HCT116 (cell line): ENCODE measurements at regions not wholly inside any gene's neighbourhood (a gene's known extent, or its start where the extent isn't known, plus 50 kb on each side); places are given as distances from the start of the nearest gene placed in this dataset.
A peak's percentile ranks its signal among the peaks of the same experiment; 100 is the strongest.

Source experiments
- ATAC-seq: fragments of 200-7000 bp; cut with Tn5 transposase; 2 replicates; pipeline ENCODE4 v1.9.1; 2020; ENCODE audit warnings: mild to moderate bottlenecking, moderate library complexity
- BruUV-seq: library from RNA; stranded (reverse); fragments of 400-500 nt; replicated peaks from 2 replicates; lab custom pipeline; 2021; lab: Mats Ljungman, UMichigan
- CTCF ChIA-PET: fragments of 300-600 bp; sonication (Branson Sonifier 250); formaldehyde crosslinking; loops from one replicate; lab custom pipeline; 2021; ENCODE audit warnings: antibody characterized with exemption; lab: Charles Lee
- POLR2A ChIA-PET: fragments of 300-600, 350-600 bp; sonication (Branson Sonifier 250); formaldehyde crosslinking; loops from one replicate; lab custom pipeline; 2021; ENCODE audit warnings: antibody characterized with exemption; lab: Charles Lee
- RAD21 ChIA-PET, 2 experiments: fragments of 300-600 bp; sonication (Branson Sonifier 250); formaldehyde crosslinking; loops; one replicate each; lab custom pipeline; 2023; ENCODE audit warnings: low total read pairs in 2 of 2; ENCODE audit not compliant: uncharacterized antibody in 2 of 2, unreplicated experiment in 2 of 2, low non-redundant PET in 1 of 2; lab: Charles Lee
- DNase-seq: peaks from one replicate; pipeline ENCODE4 v3.0.0-alpha.2; 2010; ENCODE audit warnings: low read depth, low spot score
- H2AFZ ChIP-seq: fragments of 200-600 bp; shearing (Covaris generic), sonication (generic); 2 replicates; pipeline ENCODE4 v1.6.1; 2017; ENCODE audit warnings: low read depth, mixed run types, mixed read lengths, antibody characterized with exemption, low read length; ENCODE audit not compliant: poor library complexity, severe bottlenecking
- H3K27ac ChIP-seq: 2 replicates; pipeline ENCODE4 v1.5.1; 2012; ENCODE audit warnings: low read depth, low read length
- H3K27me3 ChIP-seq: fragments of 200-600 bp; sonication (generic); 2 replicates; pipeline ENCODE4 v1.6.1; 2016; ENCODE audit warnings: mixed run types, low read length, mixed read lengths; ENCODE audit not compliant: insufficient read depth
- H3K36me3 ChIP-seq, 2 experiments: fragments of 200-500 bp in 1 of 2; fragments of 200-600 bp in 1 of 2; sonication (Bioruptor generic) in 1 of 2; sonication (generic) in 1 of 2; 2 replicates each; pipeline versions ENCODE4 v1.5.1 to v1.6.1; 2014 to 2016; ENCODE audit warnings: low read length in 2 of 2, inconsistent platforms in 1 of 2, mixed read lengths in 1 of 2, mixed run types in 1 of 2; ENCODE audit not compliant: insufficient read depth in 2 of 2, control insufficient read depth in 1 of 2
- H3K4me1 ChIP-seq, 2 experiments: fragments of 200-600 bp in 1 of 2; sonication (generic) in 1 of 2; 2 replicates each; pipeline versions ENCODE4 v1.5.1 to v1.6.1; 2012 to 2017; ENCODE audit warnings: low read length in 2 of 2, inconsistent platforms in 1 of 2, mild to moderate bottlenecking in 1 of 2, mixed read lengths in 1 of 2, mixed run types in 1 of 2, moderate library complexity in 1 of 2; ENCODE audit not compliant: insufficient read depth in 2 of 2, control insufficient read depth in 1 of 2
- H3K4me2 ChIP-seq: fragments of 200-600 bp; sonication (generic); 2 replicates; pipeline ENCODE4 v1.6.1; 2017; ENCODE audit warnings: mixed run types, low read length, mixed read lengths
- H3K4me3 ChIP-seq, 2 experiments: fragments of 200-600 bp in 1 of 2; sonication (generic) in 1 of 2; replicated peaks in 1 of 2; 2 replicates each; pipeline ENCODE4 v1.5.1; 2011 to 2016; ENCODE audit warnings: low read length in 2 of 2, control low read depth in 1 of 2, low read depth in 1 of 2, mild to moderate bottlenecking in 1 of 2, mixed read lengths in 1 of 2, mixed run types in 1 of 2
- H3K79me2 ChIP-seq: fragments of 200-600 bp; sonication (generic); 2 replicates; pipeline ENCODE4 v1.6.1; 2017; ENCODE audit warnings: mild to moderate bottlenecking, mixed run types, low read length, moderate library complexity, mixed read lengths; ENCODE audit not compliant: insufficient read depth
- H3K9ac ChIP-seq: fragments of 200-600 bp; sonication (generic); 2 replicates; pipeline ENCODE4 v1.6.1; 2016; ENCODE audit warnings: low read length, mixed read lengths
- H3K9me2 ChIP-seq: fragments of 200-600 bp; sonication (generic), shearing (Covaris generic); 2 replicates; pipeline ENCODE4 v1.6.1; 2017; ENCODE audit warnings: mixed run types, mild to moderate bottlenecking, moderate library complexity; ENCODE audit not compliant: insufficient read depth
- H3K9me3 ChIP-seq, 2 experiments: fragments of 200-500 bp in 1 of 2; fragments of 200-600 bp in 1 of 2; sonication (Bioruptor generic) in 1 of 2; sonication (generic) in 1 of 2; 2 replicates each; pipeline ENCODE4 v1.6.1; 2014 to 2017; ENCODE audit warnings: low read length in 2 of 2, mixed read lengths in 2 of 2, inconsistent platforms in 1 of 2, low read depth in 1 of 2, mild to moderate bottlenecking in 1 of 2, mixed run types in 1 of 2, moderate library complexity in 1 of 2; ENCODE audit not compliant: control insufficient read depth in 1 of 2, insufficient read depth in 1 of 2
- H4K20me1 ChIP-seq: fragments of 200-600 bp; sonication (generic), shearing (Covaris generic); 2 replicates; pipeline ENCODE4 v1.6.1; 2017; ENCODE audit warnings: mixed run types, mild to moderate bottlenecking, moderate library complexity; ENCODE audit not compliant: insufficient read depth
- CBX3 ChIP-seq: IDR thresholded peaks from 2 replicates; pipeline ENCODE4 v1.6.1; 2012; ENCODE audit warnings: low read depth
- FOSL1 ChIP-seq: IDR thresholded peaks from 2 replicates; pipeline ENCODE4 v1.6.1; 2012; ENCODE audit warnings: low read depth
- JUND ChIP-seq: IDR thresholded peaks from 2 replicates; pipeline ENCODE4 v1.6.1; 2012
- POLR2AphosphoS5 ChIP-seq: IDR thresholded peaks from 2 replicates; pipeline ENCODE4 v1.6.1; 2011; ENCODE audit warnings: mild to moderate bottlenecking, low read depth, low read length, moderate library complexity
- RAD21 ChIP-seq: IDR thresholded peaks from 2 replicates; pipeline ENCODE4 v1.6.1; 2012; ENCODE audit warnings: low read depth, mild to moderate bottlenecking
- SRF ChIP-seq: IDR thresholded peaks from 2 replicates; pipeline ENCODE4 v1.6.1; 2012; ENCODE audit warnings: low read depth
- TCF7L2 ChIP-seq: IDR thresholded peaks from 2 replicates; pipeline ENCODE4 v1.7.0; 2011; ENCODE audit warnings: borderline replicate concordance, inconsistent platforms; ENCODE audit not compliant: insufficient read depth, insufficient read length; ENCODE audit errors: extremely low read depth
- YY1 ChIP-seq: IDR thresholded peaks from 2 replicates; pipeline ENCODE4 v1.6.1; 2011; ENCODE audit warnings: low read length, low read depth, moderate library complexity, mild to moderate bottlenecking; ENCODE audit not compliant: insufficient replicate concordance; ENCODE audit errors: extremely low read depth
- intact Hi-C: fragments of 100-400 bp; cut with micrococcal nuclease; formaldehyde crosslinking; loops from 2 replicates; pipeline ENCODE4 v1.10.0; 2022
- TF ChIP-seq, protein P1 (sequence below): IDR thresholded peaks from 2 replicates; pipeline ENCODE4 v1.6.1; 2012; ENCODE audit warnings: low read depth

DNA sequence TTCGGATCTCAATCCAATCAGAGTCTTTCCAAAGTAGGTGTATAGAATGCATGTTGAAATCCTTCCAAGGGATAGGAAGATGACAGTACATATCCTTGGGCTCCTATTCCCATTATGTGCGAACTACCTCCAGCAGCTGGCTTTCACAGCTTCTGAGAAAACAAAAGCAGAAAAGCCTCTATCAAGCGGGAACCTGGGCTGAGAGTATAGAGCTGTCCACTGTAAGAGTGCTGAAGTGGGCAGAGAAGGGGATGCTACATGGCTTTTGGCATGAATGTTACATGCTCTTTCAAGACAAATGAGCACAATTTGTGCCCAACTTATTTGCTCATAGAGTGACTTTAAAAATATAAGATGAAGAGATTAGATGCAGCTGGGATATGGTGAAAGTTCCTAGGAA lies 993.5 kb downstream of the CDH8 start:
- intact Hi-C loops, result no loop called here
- ATAC-seq, result no peak
- H3K4me3 ChIP-seq, result no peak overlapping the region
- no peak overlapping the region for H3K9ac ChIP-seq
- H3K4me1 ChIP-seq, result no peaks in the 10 kb centered on the region
- no peaks in the 10 kb centered on the region for H4K20me1 ChIP-seq
- no peaks in the 10 kb centered on the region for H3K27me3 ChIP-seq
- no peak overlapping the region for H3K27ac ChIP-seq
- RAD21 ChIA-PET, result no interaction called here
- DNase-seq, result no peak
- BruUV-seq, result no TSS peak
- H3K79me2 ChIP-seq, result no peaks in the 10 kb centered on the region
- H3K9me3 ChIP-seq, result peaks cover 10 to 31% of the 10 kb centered on the region in 2 experiments; a peak in 2 of 4 replicates
- H3K36me3 ChIP-seq, result no peaks in the 10 kb centered on the region
- H3K9me2 ChIP-seq, result no peaks in the 10 kb centered on the region
- TF ChIP-seq, protein P1, sequence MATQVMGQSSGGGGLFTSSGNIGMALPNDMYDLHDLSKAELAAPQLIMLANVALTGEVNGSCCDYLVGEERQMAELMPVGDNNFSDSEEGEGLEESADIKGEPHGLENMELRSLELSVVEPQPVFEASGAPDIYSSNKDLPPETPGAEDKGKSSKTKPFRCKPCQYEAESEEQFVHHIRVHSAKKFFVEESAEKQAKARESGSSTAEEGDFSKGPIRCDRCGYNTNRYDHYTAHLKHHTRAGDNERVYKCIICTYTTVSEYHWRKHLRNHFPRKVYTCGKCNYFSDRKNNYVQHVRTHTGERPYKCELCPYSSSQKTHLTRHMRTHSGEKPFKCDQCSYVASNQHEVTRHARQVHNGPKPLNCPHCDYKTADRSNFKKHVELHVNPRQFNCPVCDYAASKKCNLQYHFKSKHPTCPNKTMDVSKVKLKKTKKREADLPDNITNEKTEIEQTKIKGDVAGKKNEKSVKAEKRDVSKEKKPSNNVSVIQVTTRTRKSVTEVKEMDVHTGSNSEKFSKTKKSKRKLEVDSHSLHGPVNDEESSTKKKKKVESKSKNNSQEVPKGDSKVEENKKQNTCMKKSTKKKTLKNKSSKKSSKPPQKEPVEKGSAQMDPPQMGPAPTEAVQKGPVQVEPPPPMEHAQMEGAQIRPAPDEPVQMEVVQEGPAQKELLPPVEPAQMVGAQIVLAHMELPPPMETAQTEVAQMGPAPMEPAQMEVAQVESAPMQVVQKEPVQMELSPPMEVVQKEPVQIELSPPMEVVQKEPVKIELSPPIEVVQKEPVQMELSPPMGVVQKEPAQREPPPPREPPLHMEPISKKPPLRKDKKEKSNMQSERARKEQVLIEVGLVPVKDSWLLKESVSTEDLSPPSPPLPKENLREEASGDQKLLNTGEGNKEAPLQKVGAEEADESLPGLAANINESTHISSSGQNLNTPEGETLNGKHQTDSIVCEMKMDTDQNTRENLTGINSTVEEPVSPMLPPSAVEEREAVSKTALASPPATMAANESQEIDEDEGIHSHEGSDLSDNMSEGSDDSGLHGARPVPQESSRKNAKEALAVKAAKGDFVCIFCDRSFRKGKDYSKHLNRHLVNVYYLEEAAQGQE, result peak; percentile 8; the same call in 1 of the 2 replicates
- TF ChIP-seq CBX3, result no peak
- TF ChIP-seq, all 23 proteins: peak for 1
- POLR2A ChIA-PET, result no interaction called here
- CTCF ChIA-PET, result no interaction called here
- Histone ChIP-seq H2AFZ (no peak overlapping the region), H3K4me2 (no peak overlapping the region)

DNA sequence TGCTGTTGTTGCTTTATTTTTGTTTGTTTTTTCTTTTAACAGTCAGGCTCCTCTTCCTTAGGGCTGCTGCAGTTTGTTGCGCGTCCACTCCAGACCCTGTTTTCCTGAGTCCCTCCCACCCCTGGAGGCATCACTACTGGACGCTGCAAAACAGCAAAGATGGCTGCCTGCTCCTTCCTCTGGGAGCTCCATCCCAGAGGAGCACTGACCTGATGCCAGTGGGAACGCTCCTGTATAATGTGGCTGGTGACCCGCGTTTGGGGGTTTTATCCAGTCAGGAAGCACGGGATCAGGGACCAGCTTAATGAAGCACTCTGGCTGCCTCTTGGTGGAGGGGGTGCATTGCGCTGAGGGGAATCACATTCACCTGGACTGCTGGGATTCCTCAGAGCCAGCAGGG lies 1005.6 kb downstream of the CDH8 start:
- no peak for DNase-seq
- ChIA-PET RAD21 (no interaction called here), CTCF (no interaction called here)
- H3K4me3 ChIP-seq, result no peak overlapping the region
- H3K9me3 ChIP-seq, result peaks cover 15 to 33% of the 10 kb centered on the region in 2 experiments; a peak in 2 of 4 replicates
- no peaks in the 10 kb centered on the region for H3K79me2 ChIP-seq
- H4K20me1 ChIP-seq, result no peaks in the 10 kb centered on the region
- BruUV-seq, result no TSS peak
- H3K4me2 ChIP-seq, result no peak overlapping the region
- TF ChIP-seq SRF, result no peak
- no peak for TF ChIP-seq RAD21
- no peak for TF ChIP-seq JUND
- no peak for TF ChIP-seq YY1
- TF ChIP-seq TCF7L2, result no peak
- no peak for TF ChIP-seq CBX3
- no peak for TF ChIP-seq FOSL1
- TF ChIP-seq POLR2AphosphoS5, result no peak
- TF ChIP-seq, all 23 proteins: peak for 0
- Histone ChIP-seq H3K9me2 (no peaks in the 10 kb centered on the region), H3K27me3 (no peaks in the 10 kb centered on the region), H3K36me3 (no peaks in the 10 kb centered on the region), H3K27ac (no peak overlapping the region), H2AFZ (no peak overlapping the region), H3K9ac (no peak overlapping the region), H3K4me1 (no peaks in the 10 kb centered on the region)
- intact Hi-C loops, result no loop called here
- POLR2A ChIA-PET, result no interaction called here
- ATAC-seq, result no peak
